HG03159 (cell line): ENCODE measurements at regions not wholly inside any gene's neighbourhood (a gene's known extent, or its start where the extent isn't known, plus 50 kb on each side); places are given as distances from the start of the nearest gene placed in this dataset.

ENCODE experiments used
- ATAC-seq: cut with Tn5 transposase; IDR thresholded peaks from one replicate; pipeline ENCODE4 v1.9.1; 2021; ENCODE audit warnings: mild to moderate bottlenecking, moderate library complexity; ENCODE audit not compliant: unreplicated experiment

- ATAC-seq: no peak
Observed at GRCh38 chr3:43783987-43784639, 93.4 kb downstream of the ABHD5 start.

DNA sequence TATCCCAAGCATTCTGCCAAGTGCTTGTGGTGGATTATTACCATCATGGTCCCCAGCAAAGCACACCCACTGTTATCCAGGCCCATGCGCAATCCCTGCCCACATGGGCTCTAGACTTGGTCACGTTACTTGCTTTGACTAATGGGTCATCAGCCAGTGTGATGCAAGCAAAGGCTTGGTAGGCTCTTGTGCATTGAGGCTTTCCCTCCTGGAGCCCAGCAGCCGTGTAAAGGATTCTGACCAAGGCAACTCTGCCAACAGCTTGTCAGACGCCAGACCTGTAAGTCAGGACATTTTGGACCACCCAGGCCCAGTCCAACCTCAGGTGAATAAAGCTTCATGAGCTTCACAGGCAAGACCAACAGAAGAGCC lies 93.9 kb downstream of the ABHD5 start:
- no peak for ATAC-seq

- no peak for ATAC-seq
Observed at GRCh38 chr3:43785551-43785950, 94.8 kb downstream of the ABHD5 start.

DNA sequence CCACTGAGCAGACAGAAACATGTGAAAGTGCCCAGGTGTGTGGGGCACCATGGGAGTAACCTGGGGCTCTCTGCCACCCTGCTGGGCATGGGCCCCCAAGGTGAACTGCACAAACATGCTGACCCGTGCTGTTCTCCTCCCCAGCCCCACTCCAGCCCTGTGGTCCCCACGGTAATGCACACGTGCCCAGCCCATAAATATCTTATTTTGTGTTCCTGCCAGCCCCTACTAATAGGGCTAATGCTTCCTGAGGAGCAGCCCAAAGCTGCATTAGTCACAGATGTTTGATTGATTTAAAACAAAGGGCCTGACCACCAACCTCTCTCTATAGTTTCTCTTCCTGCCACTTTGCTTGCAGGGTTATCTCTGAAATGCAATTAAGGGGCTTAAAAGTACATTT lies 95.4 kb downstream of the ABHD5 start:
- no peak for ATAC-seq

GRCh38 chr3:43786526-43787305 lies 96.0 kb downstream of the ABHD5 start:
- ATAC-seq: no peak

GRCh38 chr3:43787330-43787729 lies 96.6 kb downstream of the ABHD5 start:
- no peak for ATAC-seq

GRCh38 chr3:43789028-43789427 lies 98.3 kb downstream of the ABHD5 start:
- ATAC-seq: no peak

DNA sequence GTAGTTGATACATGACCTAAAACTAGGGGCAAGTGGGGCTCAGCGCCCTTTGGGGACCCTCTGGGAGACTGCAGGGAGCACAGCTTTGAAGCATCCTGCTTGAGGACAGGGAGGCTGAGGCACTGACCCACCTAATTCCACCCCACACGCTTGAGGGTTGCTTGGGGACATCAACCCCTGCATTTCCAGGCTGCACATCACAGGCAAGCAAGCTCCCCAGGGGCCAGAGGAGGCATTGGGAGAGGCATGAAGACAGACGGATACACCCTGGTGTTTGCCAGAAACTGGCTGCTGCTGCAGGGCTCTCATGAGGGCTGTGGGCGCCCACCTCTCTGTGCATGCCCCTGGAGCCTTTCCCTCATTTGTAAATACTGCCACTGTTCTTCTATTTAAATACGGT lies 99.3 kb downstream of the ABHD5 start:
- ATAC-seq: no peak

DNA sequence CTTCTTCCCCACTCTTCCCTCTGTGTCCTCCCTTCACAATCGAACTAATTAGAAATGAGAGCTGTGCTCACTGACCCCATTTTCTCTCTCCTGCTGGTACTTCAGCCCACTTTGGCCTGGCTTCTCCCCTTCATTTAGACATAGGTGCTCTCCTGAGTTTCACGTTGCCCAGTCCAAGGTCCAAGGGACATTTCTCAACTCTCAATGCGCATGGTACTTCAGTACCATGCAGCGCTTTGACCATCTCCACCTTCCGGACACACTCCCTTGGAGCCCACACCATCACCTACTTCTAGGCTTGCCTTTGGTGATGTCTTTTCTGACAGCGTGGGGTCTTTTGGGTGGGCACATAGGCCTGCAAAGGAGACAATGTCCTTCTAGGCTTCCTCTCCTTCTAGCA lies 99.7 kb downstream of the ABHD5 start:
- ATAC-seq: no peak

GRCh38 chr3:43791246-43791645 lies 100.5 kb downstream of the ABHD5 start:
- ATAC-seq: no peak

- no peak for ATAC-seq
Observed at GRCh38 chr3:43792904-43793303, 102.2 kb downstream of the ABHD5 start.

DNA sequence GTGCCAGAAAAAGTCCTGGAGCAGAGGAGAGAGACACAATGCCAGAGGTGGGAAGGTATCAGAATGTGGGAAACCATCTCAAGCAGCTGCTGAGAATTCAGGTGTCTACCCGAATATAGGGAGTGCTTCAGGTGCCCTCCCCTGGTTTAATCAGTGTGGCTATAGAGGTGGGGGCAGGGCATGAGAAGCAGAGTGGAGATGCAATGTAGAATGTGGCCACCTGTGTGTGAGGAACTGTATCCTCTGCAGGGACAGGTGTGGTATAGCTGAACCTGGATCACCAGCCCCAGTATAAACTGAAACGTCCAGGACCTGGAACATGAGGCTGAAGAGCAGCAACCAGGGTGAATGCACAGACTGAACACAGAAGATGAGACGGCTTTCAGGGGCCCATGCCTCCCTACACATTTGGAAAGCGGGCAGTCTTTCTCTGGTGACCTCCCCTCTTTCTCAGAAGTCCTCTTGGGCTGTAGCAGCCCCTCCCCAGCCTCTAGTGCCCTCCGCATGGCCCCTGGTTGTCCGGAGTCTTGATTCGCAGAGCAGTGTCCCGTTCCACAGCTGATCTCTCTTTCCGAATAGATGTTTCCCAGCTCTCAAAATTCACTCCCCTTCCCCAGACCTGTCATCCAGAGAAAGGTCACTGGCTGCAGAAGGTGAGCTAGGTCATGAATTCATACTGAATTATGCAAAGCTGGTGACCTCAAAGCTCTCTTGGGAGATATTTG lies 103.1 kb downstream of the ABHD5 start:
- no peak for ATAC-seq

- no peak for ATAC-seq
Observed at GRCh38 chr3:43794776-43795175, 104.0 kb downstream of the ABHD5 start.

DNA sequence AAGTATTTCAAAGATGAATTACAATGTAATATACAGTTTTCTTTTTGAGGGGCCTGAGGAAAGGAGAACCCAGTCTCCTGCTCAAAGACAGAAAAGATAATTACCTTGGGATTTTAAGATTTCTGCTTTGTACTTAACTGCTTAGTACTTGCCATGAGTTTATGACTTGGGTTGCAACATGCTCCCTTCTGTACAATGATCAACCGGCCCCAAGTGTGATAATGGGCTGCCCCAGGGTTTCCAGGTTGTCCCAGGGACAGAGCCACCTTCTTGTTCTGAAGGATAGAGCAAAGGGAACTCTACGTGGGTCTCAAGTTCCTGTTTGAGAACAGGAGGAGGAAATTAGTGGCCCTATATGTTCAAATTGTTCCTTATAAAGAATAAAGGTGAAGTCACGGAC lies 104.8 kb downstream of the ABHD5 start:
- no peak for ATAC-seq

DNA sequence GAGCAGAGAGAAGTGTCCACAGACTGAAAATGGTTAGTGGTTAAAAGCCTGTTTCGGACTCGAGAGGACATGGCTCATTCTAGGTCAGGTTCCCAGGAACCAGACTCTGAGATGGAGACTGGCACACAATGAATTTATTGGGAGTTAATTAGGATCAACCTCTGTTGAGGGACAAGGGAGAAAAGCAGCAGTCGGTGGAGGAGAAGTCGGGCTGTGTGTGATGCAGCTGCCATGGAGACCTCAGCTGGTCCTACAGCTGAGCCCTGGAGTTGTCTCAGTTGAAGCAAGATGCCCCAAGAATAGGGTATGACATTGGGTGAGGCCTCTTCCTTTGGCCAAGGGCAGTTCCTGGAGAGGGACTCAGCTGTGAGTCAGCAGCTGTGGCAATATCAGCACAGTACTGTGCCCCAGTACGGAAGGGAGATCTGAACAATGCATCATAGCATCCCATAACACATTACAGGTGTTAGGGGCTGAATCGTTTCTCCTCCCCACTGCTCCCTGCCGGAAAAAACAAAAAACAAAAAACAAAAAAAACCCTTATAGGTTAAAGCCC lies 105.4 kb downstream of the ABHD5 start:
- ATAC-seq: no peak

DNA sequence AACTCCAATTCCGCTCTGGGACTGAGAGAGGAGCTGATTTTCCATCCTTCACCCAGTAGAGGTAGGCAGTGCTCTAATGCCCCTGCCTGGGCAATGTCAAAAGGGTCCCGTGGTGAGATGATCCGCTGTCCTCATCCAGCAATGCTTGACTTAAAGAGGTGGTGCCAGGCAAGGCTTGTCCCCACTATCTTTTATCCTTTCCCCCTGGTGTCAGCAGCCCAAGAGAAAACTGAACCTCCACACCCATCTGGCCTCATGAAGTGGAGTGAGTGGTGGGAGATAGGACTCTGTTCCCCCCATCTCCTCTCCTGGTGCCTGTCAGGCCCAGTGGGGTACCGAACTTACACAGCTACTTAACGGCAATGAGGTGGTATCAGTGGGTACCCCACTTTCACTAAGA lies 107.1 kb downstream of the ABHD5 start:
- no peak for ATAC-seq

DNA sequence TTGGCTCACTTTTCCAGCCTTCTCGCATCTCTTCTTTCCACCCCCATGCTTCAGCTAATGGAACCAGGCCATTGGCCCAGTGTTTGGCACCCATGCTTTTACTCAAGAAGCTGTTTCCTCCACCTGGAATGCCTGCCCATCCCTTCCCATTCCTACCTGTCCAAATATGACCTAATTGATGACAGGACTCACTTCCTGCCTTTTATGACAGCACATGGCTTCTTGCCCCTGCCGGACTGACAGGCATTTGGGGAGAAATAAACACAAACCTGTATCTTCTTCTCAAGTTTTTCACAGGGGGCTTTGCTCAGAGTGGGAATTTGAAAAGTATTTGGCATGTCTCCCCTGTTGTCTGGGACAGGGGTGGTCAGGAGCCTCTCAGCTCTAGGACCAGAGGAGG lies 120.1 kb downstream of the ABHD5 start:
- ATAC-seq: no peak

GRCh38 chr3:43814461-43814860 lies 123.7 kb downstream of the ABHD5 start:
- ATAC-seq: no peak

- no peak for ATAC-seq
Observed at GRCh38 chr3:43816372-43816771, 125.6 kb downstream of the ABHD5 start.

DNA sequence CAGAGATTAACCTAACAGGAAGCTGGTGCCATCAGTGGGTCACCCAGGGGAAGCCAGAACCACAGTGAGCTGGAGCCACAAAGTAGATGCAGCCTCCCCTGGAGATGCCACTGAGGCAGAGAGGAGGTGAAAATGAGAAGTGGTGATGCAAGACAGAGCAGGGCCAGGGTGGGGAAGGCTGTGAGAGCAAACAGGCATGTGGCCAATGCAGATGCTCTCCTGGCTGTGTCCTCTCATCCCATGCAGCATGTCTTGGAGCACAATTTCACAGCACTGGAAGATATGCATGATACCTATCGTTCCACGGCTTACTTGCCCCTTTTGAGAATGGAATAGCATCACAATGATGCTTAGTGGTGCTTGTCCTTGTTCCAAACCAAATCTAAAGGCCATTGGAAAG lies 126.3 kb downstream of the ABHD5 start:
- ATAC-seq: no peak

DNA sequence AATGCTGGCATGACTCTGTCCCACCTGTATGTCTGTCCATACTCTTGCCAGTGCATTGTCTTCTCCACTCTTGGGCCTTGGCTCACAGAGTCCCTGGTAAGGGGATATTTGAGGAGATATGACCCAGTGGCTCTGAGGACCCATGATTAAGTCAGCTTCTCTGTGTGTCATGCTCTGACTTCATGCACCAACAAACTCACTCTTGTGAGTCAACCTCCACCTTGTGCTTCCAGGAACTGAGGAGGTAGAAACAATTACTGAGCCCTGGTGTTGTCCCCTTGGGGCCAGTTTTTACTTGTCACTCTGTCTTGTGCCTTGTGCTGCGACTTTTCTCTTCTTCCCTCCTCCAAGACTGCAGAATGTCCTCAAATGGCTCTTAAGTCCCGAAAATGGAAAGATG lies 127.1 kb downstream of the ABHD5 start:
- ATAC-seq: no peak

DNA sequence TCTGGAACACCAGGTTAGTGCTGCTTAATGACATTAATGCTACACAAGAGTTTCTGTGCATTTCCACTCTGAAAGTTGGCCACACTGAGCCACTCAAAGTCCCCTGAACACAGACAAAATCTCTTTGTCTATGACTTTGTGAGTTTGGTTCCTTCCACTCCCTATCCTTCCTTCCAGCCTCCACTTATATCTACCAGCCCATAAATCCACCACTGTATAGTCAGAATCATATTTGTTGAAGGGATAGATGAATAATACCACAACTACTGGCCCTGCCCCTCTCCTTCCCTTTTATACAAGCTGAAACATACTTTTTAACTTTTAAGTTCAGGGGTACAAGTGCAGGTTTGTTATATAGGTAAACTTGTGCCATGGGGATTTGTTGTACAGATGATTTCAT lies 127.5 kb downstream of the ABHD5 start:
- ATAC-seq: no peak
